Endothelial cell of umbilical vein (primary cell): ENCODE measurements at regions not wholly inside any gene's neighbourhood (a gene's known extent, or its start where the extent isn't known, plus 50 kb on each side); places are given as distances from the start of the nearest gene placed in this dataset.

Experiments used
- EZH2 ChIP-seq: IDR thresholded peaks from 2 replicates; pipeline ENCODE4 v1.6.1; 2012; ENCODE audit warnings: borderline replicate concordance, low read depth, mild to moderate bottlenecking, moderate library complexity, low read length, inconsistent platforms; ENCODE audit not compliant: severe bottlenecking
- FOS ChIP-seq: IDR thresholded peaks from 2 replicates; pipeline ENCODE4 v1.6.1; 2011; ENCODE audit warnings: mild to moderate bottlenecking, low read length, moderate library complexity, borderline replicate concordance; ENCODE audit not compliant: insufficient read depth
- GATA2 ChIP-seq: IDR thresholded peaks from 2 replicates; pipeline ENCODE4 v1.7.0; 2011; ENCODE audit warnings: low read depth, mild to moderate bottlenecking, moderate library complexity, mixed read lengths, low read length; ENCODE audit not compliant: insufficient read length, insufficient read depth
- JUN ChIP-seq: IDR thresholded peaks from 2 replicates; pipeline ENCODE4 v1.6.1; 2011; ENCODE audit warnings: borderline replicate concordance, low read depth; ENCODE audit not compliant: insufficient read length, insufficient read depth
- MAX ChIP-seq: IDR thresholded peaks from 2 replicates; pipeline ENCODE4 v1.6.1; 2011; ENCODE audit not compliant: insufficient read depth, insufficient read length
- MYC ChIP-seq: IDR thresholded peaks from one replicate; pipeline ENCODE4 v1.6.1; 2011; ENCODE audit warnings: mild to moderate bottlenecking, low read depth, low read length
- POLR2A ChIP-seq: IDR thresholded peaks from 2 replicates; pipeline ENCODE4 v1.6.1; 2012; ENCODE audit warnings: low read depth, mild to moderate bottlenecking, control low read depth, low read length
- POLR2AphosphoS5 ChIP-seq: IDR thresholded peaks from 2 replicates; pipeline ENCODE4 v1.6.1; 2012; ENCODE audit warnings: low read depth, mild to moderate bottlenecking, control low read depth, low read length, moderate library complexity; ENCODE audit not compliant: insufficient read depth
- TF ChIP-seq, protein P1 (sequence below), 2 donors: IDR thresholded peaks; 1 replicate in 1 of 2; 2 replicates in 1 of 2; pipeline ENCODE4 v1.5.1; 2011; ENCODE audit warnings: low read length in 2 of 2, mild to moderate bottlenecking in 2 of 2, moderate library complexity in 2 of 2, control low read depth in 1 of 2, inconsistent platforms in 1 of 2, low read depth in 1 of 2; ENCODE audit not compliant: insufficient read depth in 1 of 2; ENCODE audit errors: extremely low read depth in 1 of 2

DNA sequence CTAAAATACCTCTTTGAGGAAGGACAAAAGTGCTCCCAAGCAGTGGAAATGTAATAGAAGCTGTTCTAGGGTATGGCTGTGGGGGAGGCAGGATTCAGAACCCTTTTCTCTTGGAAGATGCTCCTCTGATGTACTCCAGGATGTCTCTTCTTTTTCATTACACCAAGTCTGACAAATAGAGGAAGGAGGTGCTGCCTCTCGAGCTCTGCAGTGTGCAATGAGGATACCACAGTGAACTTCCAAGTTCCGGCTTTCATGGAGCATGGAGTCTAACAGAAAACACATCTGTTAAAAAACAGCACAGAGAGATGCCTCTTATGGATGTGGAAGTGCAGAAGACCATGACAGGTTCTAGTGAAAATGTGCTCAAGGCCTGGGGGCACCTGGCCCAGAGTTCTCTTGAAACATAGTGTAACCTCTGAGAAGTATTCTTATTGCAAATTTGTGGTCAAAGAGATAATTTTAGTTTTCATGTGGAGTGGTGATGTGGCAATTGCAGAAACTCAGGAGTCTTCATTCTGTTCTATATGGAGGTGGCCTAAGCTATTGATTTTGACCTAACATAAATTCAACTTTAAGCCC, 362.0 kb upstream of the CITED2 start:
- TF ChIP-seq, protein P1, sequence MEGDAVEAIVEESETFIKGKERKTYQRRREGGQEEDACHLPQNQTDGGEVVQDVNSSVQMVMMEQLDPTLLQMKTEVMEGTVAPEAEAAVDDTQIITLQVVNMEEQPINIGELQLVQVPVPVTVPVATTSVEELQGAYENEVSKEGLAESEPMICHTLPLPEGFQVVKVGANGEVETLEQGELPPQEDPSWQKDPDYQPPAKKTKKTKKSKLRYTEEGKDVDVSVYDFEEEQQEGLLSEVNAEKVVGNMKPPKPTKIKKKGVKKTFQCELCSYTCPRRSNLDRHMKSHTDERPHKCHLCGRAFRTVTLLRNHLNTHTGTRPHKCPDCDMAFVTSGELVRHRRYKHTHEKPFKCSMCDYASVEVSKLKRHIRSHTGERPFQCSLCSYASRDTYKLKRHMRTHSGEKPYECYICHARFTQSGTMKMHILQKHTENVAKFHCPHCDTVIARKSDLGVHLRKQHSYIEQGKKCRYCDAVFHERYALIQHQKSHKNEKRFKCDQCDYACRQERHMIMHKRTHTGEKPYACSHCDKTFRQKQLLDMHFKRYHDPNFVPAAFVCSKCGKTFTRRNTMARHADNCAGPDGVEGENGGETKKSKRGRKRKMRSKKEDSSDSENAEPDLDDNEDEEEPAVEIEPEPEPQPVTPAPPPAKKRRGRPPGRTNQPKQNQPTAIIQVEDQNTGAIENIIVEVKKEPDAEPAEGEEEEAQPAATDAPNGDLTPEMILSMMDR (IDR thresholded peaks at IDR 0.05; ENCODE audit: extremely low read depth in 1 of 2, insufficient read depth in 1 of 2, low read depth in 1 of 2, low read length in 2 of 2) = no peak
- no peak for TF ChIP-seq POLR2A
- no peak for TF ChIP-seq JUN
- no peak for TF ChIP-seq MAX
- no peak for TF ChIP-seq EZH2
- no peak for TF ChIP-seq POLR2AphosphoS5
- no peak for TF ChIP-seq MYC
- TF ChIP-seq FOS = no peak
- no peak for TF ChIP-seq GATA2
